Osteocyte (in vitro differentiated cells): ENCODE measurements at regions not wholly inside any gene's neighbourhood (a gene's known extent, or its start where the extent isn't known, plus 50 kb on each side); places are given as distances from the start of the nearest gene placed in this dataset.
A peak's percentile ranks its signal among the peaks of the same experiment; 100 is the strongest.

ENCODE experiments used
- DNase-seq: peaks from one replicate; pipeline ENCODE4 v3.0.0; 2021; ENCODE audit warnings: mixed read lengths; ENCODE audit not compliant: unreplicated experiment; ENCODE audit errors: extremely low spot score
- H3K27ac Mint-ChIP-seq: one replicate; pipeline ENCODE4 v1.8.0; 2021; ENCODE audit warnings: mild to moderate bottlenecking, mixed read lengths; ENCODE audit not compliant: unreplicated experiment
- H3K27me3 Mint-ChIP-seq: one replicate; pipeline ENCODE4 v1.8.0; 2021; ENCODE audit warnings: mixed read lengths; ENCODE audit not compliant: unreplicated experiment
- H3K36me3 Mint-ChIP-seq: one replicate; pipeline ENCODE4 v1.8.0; 2021; ENCODE audit warnings: mixed read lengths; ENCODE audit not compliant: unreplicated experiment
- H3K4me1 Mint-ChIP-seq: one replicate; pipeline ENCODE4 v1.8.0; 2021; ENCODE audit warnings: mixed read lengths; ENCODE audit not compliant: unreplicated experiment
- H3K4me3 Mint-ChIP-seq: one replicate; pipeline ENCODE4 v1.8.0; 2021; ENCODE audit warnings: mild to moderate bottlenecking, moderate library complexity, mixed read lengths; ENCODE audit not compliant: unreplicated experiment
- H3K9me3 Mint-ChIP-seq: one replicate; pipeline ENCODE4 v1.8.0; 2021; ENCODE audit warnings: mixed read lengths; ENCODE audit not compliant: unreplicated experiment
- TF ChIP-seq, protein P1 (sequence below): fragments of 200-600 bp; sonication (generic); IDR thresholded peaks from 2 replicates; pipeline ENCODE4 v1.5.0; 2021; ENCODE audit warnings: antibody characterized with exemption, mild to moderate bottlenecking, moderate library complexity

- no peak for DNase-seq
- Mint-ChIP-seq H3K9me3 (peaks cover 4% of the 10 kb centered on the region), H3K4me1 (peaks cover 44% of the 10 kb centered on the region), H3K36me3 (no peaks in the 10 kb centered on the region), H3K27me3 (no peaks in the 10 kb centered on the region), H3K4me3 (no peak overlapping the region), H3K27ac (peak overlapping the region; percentile 52)
- TF ChIP-seq, protein P1, sequence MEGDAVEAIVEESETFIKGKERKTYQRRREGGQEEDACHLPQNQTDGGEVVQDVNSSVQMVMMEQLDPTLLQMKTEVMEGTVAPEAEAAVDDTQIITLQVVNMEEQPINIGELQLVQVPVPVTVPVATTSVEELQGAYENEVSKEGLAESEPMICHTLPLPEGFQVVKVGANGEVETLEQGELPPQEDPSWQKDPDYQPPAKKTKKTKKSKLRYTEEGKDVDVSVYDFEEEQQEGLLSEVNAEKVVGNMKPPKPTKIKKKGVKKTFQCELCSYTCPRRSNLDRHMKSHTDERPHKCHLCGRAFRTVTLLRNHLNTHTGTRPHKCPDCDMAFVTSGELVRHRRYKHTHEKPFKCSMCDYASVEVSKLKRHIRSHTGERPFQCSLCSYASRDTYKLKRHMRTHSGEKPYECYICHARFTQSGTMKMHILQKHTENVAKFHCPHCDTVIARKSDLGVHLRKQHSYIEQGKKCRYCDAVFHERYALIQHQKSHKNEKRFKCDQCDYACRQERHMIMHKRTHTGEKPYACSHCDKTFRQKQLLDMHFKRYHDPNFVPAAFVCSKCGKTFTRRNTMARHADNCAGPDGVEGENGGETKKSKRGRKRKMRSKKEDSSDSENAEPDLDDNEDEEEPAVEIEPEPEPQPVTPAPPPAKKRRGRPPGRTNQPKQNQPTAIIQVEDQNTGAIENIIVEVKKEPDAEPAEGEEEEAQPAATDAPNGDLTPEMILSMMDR = no peak
Measured at GRCh38 chr12:60262378-60262777, 666.5 kb downstream of the SLC16A7 start.

GRCh38 chr12:60263161-60263560 lies 667.3 kb downstream of the SLC16A7 start:
- peak overlapping the region; percentile 71 for H3K27ac Mint-ChIP-seq
- peaks cover 4% of the 10 kb centered on the region for H3K9me3 Mint-ChIP-seq
- no peak for DNase-seq
- H3K4me3 Mint-ChIP-seq = no peak overlapping the region
- no peaks in the 10 kb centered on the region for H3K27me3 Mint-ChIP-seq
- TF ChIP-seq, protein P1 = no peak
- peaks cover 46% of the 10 kb centered on the region for H3K4me1 Mint-ChIP-seq
- H3K36me3 Mint-ChIP-seq = no peaks in the 10 kb centered on the region

DNA sequence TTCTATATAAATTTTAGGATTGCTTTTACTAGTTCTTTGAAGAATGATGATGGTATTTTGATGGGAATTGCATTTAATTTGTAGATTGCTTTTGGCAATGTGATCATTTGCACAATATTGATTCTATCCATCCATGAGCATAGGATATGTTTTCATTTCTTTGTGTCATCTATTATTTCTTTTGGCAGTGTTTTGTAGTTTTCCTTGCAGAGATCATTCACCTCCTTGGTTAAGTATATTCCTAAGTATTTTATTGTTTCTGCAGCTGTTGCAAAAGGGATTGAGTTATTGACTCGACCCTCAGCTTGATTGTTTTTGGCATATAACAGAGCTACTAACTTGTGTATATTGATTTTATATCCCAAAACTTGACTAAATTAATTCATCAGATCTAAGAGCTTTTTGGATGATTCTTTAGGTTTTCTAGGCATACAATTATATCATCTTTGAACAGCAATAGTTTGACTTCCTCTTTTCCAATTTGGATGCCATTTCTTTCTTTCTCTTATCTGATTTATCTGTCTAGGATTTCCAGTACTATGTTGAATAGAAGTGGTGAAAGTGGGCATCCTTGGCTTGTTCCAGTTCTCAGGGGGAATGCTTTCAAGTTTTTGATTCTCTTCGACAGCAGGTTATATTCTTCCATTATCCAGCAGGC lies 668.1 kb downstream of the SLC16A7 start:
- Mint-ChIP-seq H3K27me3 (no peaks in the 10 kb centered on the region), H3K27ac (peak overlapping the region; percentile 45), H3K9me3 (peaks cover 4% of the 10 kb centered on the region), H3K36me3 (no peaks in the 10 kb centered on the region), H3K4me1 (peaks cover 43% of the 10 kb centered on the region), H3K4me3 (no peak overlapping the region)
- TF ChIP-seq, protein P1 = no peak
- no peak for DNase-seq

- Mint-ChIP-seq H3K9me3 (peaks cover 5% of the 10 kb centered on the region), H3K27me3 (no peaks in the 10 kb centered on the region), H3K4me3 (no peak overlapping the region), H3K4me1 (peaks cover 43% of the 10 kb centered on the region), H3K27ac (no peak overlapping the region), H3K36me3 (no peaks in the 10 kb centered on the region)
- no peak for DNase-seq
- TF ChIP-seq, protein P1 = no peak
Measured at GRCh38 chr12:60265741-60266140, 669.9 kb downstream of the SLC16A7 start.

DNA sequence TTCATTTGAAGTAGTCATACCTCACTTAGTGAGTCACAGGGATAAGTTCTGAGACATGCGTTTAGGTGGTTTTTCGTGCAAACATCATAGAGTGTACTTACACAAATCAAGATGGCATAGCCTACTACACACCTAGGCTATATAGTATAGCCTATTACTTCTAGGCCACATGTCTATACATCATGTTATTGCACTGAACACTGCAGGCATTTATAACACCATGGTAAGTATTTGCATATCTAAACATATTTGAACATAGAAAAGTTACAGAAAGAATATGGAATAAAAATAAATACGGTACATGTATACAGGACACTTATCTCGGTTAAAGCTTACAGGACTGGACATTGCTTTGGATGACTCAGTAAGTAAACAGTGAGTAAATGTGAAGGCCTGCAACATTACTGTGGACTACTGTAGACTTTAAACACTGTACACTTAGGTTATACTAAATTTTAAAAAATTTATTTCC lies 670.6 kb downstream of the SLC16A7 start:
- H3K4me1 Mint-ChIP-seq = peaks cover 41% of the 10 kb centered on the region
- H3K9me3 Mint-ChIP-seq = peaks cover 12% of the 10 kb centered on the region
- H3K27ac Mint-ChIP-seq = no peak overlapping the region
- H3K27me3 Mint-ChIP-seq = no peaks in the 10 kb centered on the region
- no peak for DNase-seq
- no peaks in the 10 kb centered on the region for H3K36me3 Mint-ChIP-seq
- no peak overlapping the region for H3K4me3 Mint-ChIP-seq
- TF ChIP-seq, protein P1 = no peak
